ENCODE measurements at regions not wholly inside any gene's neighbourhood (a gene's known extent, or its start where the extent isn't known, plus 50 kb on each side); places are given as distances from the start of the nearest gene placed in this dataset.

GRCh38 chr13:63882052-63882451 lies 2466.4 kb upstream of the PCDH20 start:
- H3K36me3 ChIP-seq (ENCODE audit: insufficient read depth, low read length), result no peaks in the 10 kb centered on the region

GRCh38 chr13:63880705-63881104 lies 2465.1 kb upstream of the PCDH20 start:
- no peaks in the 10 kb centered on the region for H3K9me3 ChIP-seq (replicated peaks; ENCODE audit: low read length)
- H3K9ac ChIP-seq (ENCODE audit: low read depth, low read length), result no peak overlapping the region
- no peaks in the 10 kb centered on the region for H3K27me3 ChIP-seq (ENCODE audit: control insufficient read depth, insufficient read depth, low read length)
- no peak overlapping the region for H3K4me2 ChIP-seq (ENCODE audit: low read length)
- no peak overlapping the region for H3K4me3 ChIP-seq (ENCODE audit: low read length)
- H3K36me3 ChIP-seq (ENCODE audit: insufficient read depth, low read length), result no peaks in the 10 kb centered on the region
- H3K4me1 ChIP-seq (ENCODE audit: control insufficient read depth, insufficient read depth, low read length), result no peaks in the 10 kb centered on the region

More at GRCh38 chr13:63882052-63882451, 2466.4 kb upstream of the PCDH20 start:
- H3K9ac ChIP-seq (ENCODE audit: low read depth, low read length), result no peak overlapping the region
- H3K27me3 ChIP-seq (ENCODE audit: control insufficient read depth, insufficient read depth, low read length), result no peaks in the 10 kb centered on the region
- no peak overlapping the region for H3K4me2 ChIP-seq (ENCODE audit: low read length)
- no peaks in the 10 kb centered on the region for H3K4me1 ChIP-seq (ENCODE audit: control insufficient read depth, insufficient read depth, low read length)
- H3K9me3 ChIP-seq (replicated peaks; ENCODE audit: low read length), result no peaks in the 10 kb centered on the region
- no peak overlapping the region for H3K4me3 ChIP-seq (ENCODE audit: low read length)

DNA sequence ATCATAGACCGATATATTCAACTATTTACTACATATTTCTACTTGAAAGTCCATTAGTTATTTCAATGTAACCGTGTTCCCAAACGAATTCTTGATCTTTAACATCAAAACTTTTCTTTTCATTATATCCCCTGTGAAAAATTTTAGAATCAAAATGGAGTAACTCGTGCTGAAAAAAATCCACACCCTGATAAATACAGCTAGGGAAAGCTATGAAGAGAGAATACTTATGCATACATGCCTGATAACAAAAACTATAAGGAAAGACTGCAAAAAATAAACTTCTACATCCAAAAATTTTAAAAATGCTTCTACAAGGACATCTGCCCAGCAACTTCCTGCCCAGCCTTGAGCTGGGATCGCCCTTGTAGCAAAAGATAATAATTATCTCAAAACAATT lies 2458.3 kb upstream of the PCDH20 start:
- Histone ChIP-seq H3K36me3 (ENCODE audit: insufficient read depth, low read length) (no peaks in the 10 kb centered on the region), H3K9ac (ENCODE audit: low read depth, low read length) (no peak overlapping the region), H3K4me1 (ENCODE audit: control insufficient read depth, insufficient read depth, low read length) (no peaks in the 10 kb centered on the region), H3K9me3 (replicated peaks; ENCODE audit: low read length) (no peaks in the 10 kb centered on the region), H3K4me3 (ENCODE audit: low read length) (no peak overlapping the region), H3K4me2 (ENCODE audit: low read length) (no peak overlapping the region), H3K27me3 (ENCODE audit: control insufficient read depth, insufficient read depth, low read length) (no peaks in the 10 kb centered on the region)

- Histone ChIP-seq H3K36me3 (ENCODE audit: insufficient read depth, low read length) (no peaks in the 10 kb centered on the region), H3K9ac (ENCODE audit: low read depth, low read length) (no peak overlapping the region), H3K9me3 (replicated peaks; ENCODE audit: low read length) (no peaks in the 10 kb centered on the region), H3K27me3 (ENCODE audit: control insufficient read depth, insufficient read depth, low read length) (no peaks in the 10 kb centered on the region), H3K4me1 (ENCODE audit: control insufficient read depth, insufficient read depth, low read length) (no peaks in the 10 kb centered on the region), H3K4me3 (ENCODE audit: low read length) (no peak overlapping the region), H3K4me2 (ENCODE audit: low read length) (no peak overlapping the region)
These were observed 2448.7 kb upstream of the PCDH20 start for GRCh38 chr13:63864171-63864902.

- no peaks in the 10 kb centered on the region for H3K9me3 ChIP-seq (replicated peaks; ENCODE audit: low read length)
- no peaks in the 10 kb centered on the region for H3K27me3 ChIP-seq (ENCODE audit: control insufficient read depth, insufficient read depth, low read length)
- no peak overlapping the region for H3K9ac ChIP-seq (ENCODE audit: low read depth, low read length)
- H3K36me3 ChIP-seq (ENCODE audit: insufficient read depth, low read length), result no peaks in the 10 kb centered on the region
- H3K4me2 ChIP-seq (ENCODE audit: low read length), result no peak overlapping the region
- no peak overlapping the region for H3K4me3 ChIP-seq (ENCODE audit: low read length)
- H3K4me1 ChIP-seq (ENCODE audit: control insufficient read depth, insufficient read depth, low read length), result no peaks in the 10 kb centered on the region
These were observed 2439.9 kb upstream of the PCDH20 start for GRCh38 chr13:63855457-63856118.

- Histone ChIP-seq H3K36me3 (ENCODE audit: insufficient read depth, low read length) (no peaks in the 10 kb centered on the region), H3K9me3 (replicated peaks; ENCODE audit: low read length) (peaks cover 1% of the 10 kb centered on the region), H3K27me3 (ENCODE audit: control insufficient read depth, insufficient read depth, low read length) (no peaks in the 10 kb centered on the region), H3K4me3 (ENCODE audit: low read length) (no peak overlapping the region), H3K9ac (ENCODE audit: low read depth, low read length) (no peak overlapping the region), H3K4me1 (ENCODE audit: control insufficient read depth, insufficient read depth, low read length) (no peaks in the 10 kb centered on the region), H3K4me2 (ENCODE audit: low read length) (no peak overlapping the region)
These were observed 2438.2 kb upstream of the PCDH20 start for GRCh38 chr13:63853816-63854215.

GRCh38 chr13:63851526-63851925 lies 2435.9 kb upstream of the PCDH20 start:
- Histone ChIP-seq H3K36me3 (ENCODE audit: insufficient read depth, low read length) (no peaks in the 10 kb centered on the region), H3K9me3 (replicated peaks; ENCODE audit: low read length) (peaks cover 4% of the 10 kb centered on the region), H3K4me1 (ENCODE audit: control insufficient read depth, insufficient read depth, low read length) (no peaks in the 10 kb centered on the region)

DNA sequence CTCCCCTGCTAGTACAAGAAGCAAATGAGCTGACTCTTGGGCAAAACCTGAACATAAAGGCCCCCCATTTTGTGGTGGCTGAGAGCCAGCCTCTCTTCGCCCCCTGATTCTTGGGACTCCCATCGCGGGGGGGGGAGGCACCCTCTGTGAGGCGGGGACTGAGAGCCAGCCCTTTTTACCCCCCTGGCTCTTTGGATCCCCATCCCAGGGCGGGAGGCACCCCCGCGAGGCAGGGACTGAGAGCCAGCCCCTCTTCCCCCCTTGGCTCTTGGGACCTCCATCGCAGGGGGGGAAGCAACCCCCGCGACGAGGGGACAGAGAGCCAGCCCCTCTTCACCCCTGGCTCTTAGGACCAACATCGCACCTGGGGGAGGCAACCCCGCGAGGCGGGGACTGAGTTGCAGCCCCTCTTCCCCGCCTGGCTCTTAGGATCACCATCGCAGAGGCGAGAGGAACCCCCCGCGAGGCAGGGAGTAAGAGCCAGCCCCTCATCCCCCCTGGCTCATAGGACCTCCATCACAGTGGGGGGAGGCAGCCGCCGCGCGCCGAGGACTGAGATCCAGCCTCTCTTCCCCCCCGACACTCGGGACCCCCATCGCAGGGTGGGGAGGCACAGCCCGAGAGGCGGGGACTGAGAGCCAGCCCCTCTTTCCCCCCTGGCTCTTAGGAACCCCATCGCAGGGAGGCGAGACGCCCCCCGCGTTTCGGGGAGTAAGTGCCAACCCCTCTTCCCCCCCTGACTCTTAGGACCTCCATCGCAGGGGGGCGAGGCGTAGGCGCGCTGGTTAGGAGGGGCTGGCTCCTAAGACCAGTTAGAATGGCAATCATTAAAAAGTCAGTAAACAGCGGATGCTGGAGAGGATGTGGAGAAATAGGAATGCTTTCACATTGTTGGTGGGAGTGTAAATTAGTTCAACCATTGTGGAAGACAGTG lies 2428.4 kb upstream of the PCDH20 start:
- Histone ChIP-seq H3K4me2 (ENCODE audit: low read length) (no peak overlapping the region), H3K4me1 (ENCODE audit: control insufficient read depth, insufficient read depth, low read length) (no peaks in the 10 kb centered on the region), H3K9me3 (replicated peaks; ENCODE audit: low read length) (peaks cover 4% of the 10 kb centered on the region), H3K9ac (ENCODE audit: low read depth, low read length) (no peak overlapping the region), H3K36me3 (ENCODE audit: insufficient read depth, low read length) (no peaks in the 10 kb centered on the region), H3K27me3 (ENCODE audit: control insufficient read depth, insufficient read depth, low read length) (no peaks in the 10 kb centered on the region), H3K4me3 (ENCODE audit: low read length) (no peak overlapping the region)

More at GRCh38 chr13:63851526-63851925, 2435.9 kb upstream of the PCDH20 start:
- no peak overlapping the region for H3K4me3 ChIP-seq (ENCODE audit: low read length)
- no peak overlapping the region for H3K9ac ChIP-seq (ENCODE audit: low read depth, low read length)
- H3K27me3 ChIP-seq (ENCODE audit: control insufficient read depth, insufficient read depth, low read length), result no peaks in the 10 kb centered on the region
- no peak overlapping the region for H3K4me2 ChIP-seq (ENCODE audit: low read length)

GRCh38 chr13:63842102-63842501 lies 2426.5 kb upstream of the PCDH20 start:
- H3K4me3 ChIP-seq (ENCODE audit: low read length), result no peak overlapping the region
- H3K9me3 ChIP-seq (replicated peaks; ENCODE audit: low read length), result no peaks in the 10 kb centered on the region
- H3K27me3 ChIP-seq (ENCODE audit: control insufficient read depth, insufficient read depth, low read length), result no peaks in the 10 kb centered on the region
- no peaks in the 10 kb centered on the region for H3K4me1 ChIP-seq (ENCODE audit: control insufficient read depth, insufficient read depth, low read length)
- H3K9ac ChIP-seq (ENCODE audit: low read depth, low read length), result no peak overlapping the region
- H3K4me2 ChIP-seq (ENCODE audit: low read length), result no peak overlapping the region
- H3K36me3 ChIP-seq (ENCODE audit: insufficient read depth, low read length), result no peaks in the 10 kb centered on the region

DNA sequence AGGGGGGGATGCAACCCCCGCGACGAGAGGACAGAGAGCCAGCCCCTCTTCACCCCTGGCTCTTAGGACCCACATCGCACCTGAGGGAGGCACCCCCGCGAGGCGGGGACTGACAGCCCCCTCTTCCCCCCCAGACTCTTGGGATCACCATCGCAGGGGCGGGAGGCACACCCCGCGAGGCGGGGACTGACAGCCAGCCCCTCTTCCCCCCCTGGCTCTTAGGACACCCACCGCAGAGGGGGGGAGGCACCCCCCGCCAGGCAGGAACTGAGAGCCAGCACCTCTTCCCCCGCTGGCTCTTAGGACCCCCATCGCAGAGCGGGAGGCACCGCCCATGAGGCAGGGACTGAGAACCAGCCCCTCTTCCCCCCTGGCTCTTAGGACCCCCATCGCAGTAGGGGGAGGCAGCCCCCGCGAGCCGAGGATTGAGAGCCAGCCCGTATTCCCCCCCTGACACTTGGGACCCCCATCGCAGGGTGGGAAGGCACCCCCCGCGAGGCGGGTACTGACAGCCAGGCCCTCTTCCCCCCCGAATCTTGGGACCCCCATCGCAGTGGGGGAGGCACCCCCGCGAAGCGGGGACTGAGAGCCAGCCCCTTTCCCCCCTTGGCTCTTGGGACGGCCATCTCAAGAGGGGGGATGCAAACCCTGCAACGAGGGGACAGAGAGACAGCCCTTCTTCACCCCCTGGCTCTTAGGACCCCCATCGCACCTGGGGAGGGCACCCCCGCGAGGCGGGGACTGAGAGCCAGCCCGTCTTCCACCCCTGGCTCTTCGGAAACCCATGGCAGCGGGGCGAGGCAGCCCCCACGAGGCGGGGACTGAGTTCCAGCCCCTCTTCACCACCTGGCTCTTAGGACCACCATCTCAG lies 2425.1 kb upstream of the PCDH20 start:
- H3K4me2 ChIP-seq (ENCODE audit: low read length), result no peak overlapping the region
- H3K4me1 ChIP-seq (ENCODE audit: control insufficient read depth, insufficient read depth, low read length), result no peaks in the 10 kb centered on the region
- H3K27me3 ChIP-seq (ENCODE audit: control insufficient read depth, insufficient read depth, low read length), result no peaks in the 10 kb centered on the region
- no peaks in the 10 kb centered on the region for H3K9me3 ChIP-seq (replicated peaks; ENCODE audit: low read length)
- H3K36me3 ChIP-seq (ENCODE audit: insufficient read depth, low read length), result no peaks in the 10 kb centered on the region
- no peak overlapping the region for H3K4me3 ChIP-seq (ENCODE audit: low read length)
- H3K9ac ChIP-seq (ENCODE audit: low read depth, low read length), result no peak overlapping the region

Measured in skeletal muscle satellite cell (primary cell).